HPDE6-E6E7 (cell line): ENCODE measurements at regions not wholly inside any gene's neighbourhood (a gene's known extent, or its start where the extent isn't known, plus 50 kb on each side); places are given as distances from the start of the nearest gene placed in this dataset.
"Not testable (repeated sequence)": the region's sequence is repeated elsewhere in the genome, so short reads cannot be mapped to it uniquely, and the experiment has no call there.

Experiments
- DNase-seq: peaks from one replicate; pipeline ENCODE4 v3.0.0; 2011; ENCODE audit warnings: missing footprints; ENCODE audit errors: extremely low spot score

DNA sequence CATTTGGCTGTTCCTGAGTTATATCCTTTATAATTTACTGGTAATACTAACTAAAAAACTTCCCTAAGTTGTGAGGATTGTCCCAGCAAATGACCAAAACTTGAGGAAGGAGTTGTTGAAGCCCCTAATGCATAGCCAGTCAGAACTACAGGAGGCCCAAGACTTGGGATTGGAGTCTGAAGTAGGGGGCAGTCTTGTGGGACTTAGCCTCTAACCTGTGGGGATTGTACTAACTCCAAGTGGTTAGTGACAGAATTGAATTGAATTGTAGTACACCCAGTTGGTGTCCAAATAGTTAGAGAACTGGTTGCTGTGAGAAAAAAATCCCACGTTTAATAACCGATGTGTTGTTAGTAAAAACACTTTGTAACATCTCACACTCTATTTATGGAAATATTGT is 1506.3 kb downstream of the ADGRL3 start:
- DNase-seq, result no peak

DNA sequence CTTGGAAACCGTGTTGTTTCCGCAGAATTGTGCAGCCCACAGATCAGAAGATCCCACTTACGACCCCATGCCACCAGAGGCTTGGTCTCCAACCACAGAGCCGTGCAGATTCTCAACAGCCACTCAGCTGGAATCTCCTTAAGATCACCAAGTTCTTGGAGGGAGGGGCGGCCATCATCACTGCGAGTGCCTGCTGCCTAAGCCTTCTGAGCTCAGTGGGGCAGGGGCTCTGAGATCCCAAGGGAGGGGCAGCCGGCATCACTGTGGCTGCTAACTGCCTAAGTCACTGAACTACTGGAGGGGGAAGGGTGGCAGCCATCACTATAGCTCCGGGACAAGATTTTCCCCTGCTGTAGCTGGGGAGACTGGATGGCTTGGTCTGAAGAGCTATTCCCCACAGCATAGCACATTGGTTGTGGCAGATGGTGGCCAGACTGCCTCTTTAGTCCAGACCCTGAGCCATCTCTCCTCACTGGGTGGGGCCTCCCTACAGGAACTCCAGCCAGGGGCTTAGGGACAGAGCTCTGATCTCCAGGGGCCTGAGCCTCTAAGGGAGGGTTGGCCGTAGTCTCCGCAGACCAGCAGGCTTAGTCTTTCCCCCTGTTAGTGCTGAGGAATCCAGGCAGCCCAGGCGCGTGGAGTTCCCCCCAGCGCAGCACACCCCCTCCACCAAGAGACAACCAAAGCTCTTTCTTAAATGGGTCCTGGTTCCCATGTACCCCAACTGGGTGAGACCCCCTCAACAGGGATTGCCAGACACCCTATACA is 1483.9 kb downstream of the ADGRL3 start:
- no peak for DNase-seq

DNA sequence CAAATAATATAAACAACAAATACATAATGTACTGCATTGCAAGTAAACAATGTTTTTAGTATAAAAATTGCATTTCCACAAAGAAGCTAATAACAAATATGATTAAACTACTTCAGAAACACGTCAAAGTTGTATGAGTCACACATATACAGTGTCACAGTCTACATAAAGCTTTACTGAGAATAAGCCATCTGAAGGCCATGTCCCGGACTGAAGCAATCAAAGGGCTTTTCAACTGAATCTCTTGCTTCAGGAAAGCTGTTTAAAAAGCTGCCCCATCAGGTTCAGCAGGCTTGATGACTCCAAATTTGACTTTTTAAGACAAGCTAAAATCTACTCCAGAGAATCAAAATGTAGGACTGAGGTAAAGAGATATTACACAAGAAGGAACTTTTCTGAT is 1476.8 kb downstream of the ADGRL3 start:
- DNase-seq, result no peak

DNA sequence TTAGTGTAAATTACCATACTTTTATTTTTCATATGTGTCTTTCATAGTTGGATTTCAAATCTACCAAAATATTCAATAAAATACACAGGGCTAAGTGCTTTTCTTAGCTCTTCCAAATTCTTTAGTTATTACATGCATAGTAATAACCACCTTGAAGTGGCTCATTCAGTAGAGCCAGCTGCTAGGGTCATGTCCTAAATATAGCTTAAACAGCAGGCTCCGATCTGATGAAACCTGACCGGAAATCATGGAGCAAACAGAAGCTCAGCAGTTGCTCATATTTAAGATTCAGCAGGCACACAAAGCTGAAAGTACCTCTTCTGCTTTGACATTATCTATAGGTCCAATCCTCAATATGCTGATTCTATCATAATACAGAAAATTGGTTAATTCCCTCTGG is 1470.4 kb downstream of the ADGRL3 start:
- DNase-seq, result no peak

DNA sequence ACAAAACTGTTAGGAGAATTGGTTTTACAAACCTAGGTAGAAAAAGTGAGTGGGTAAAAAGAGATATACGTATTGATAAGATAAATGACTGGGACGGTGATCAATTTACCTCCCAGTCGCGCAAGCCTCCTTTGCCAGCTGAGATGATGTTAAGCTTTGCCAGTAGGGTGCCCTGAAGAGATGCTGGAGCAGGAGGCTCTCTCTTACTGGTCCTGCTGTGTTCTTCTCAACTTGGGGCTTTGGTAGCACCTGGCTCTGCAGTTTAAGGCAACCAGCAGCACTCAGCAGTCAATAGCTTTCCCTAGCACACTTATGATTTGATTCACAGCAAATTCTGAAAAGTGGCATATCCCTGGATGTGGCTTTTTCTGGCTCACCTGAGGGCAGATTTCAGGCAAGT is 1461.7 kb downstream of the ADGRL3 start:
- DNase-seq, result no peak

DNA sequence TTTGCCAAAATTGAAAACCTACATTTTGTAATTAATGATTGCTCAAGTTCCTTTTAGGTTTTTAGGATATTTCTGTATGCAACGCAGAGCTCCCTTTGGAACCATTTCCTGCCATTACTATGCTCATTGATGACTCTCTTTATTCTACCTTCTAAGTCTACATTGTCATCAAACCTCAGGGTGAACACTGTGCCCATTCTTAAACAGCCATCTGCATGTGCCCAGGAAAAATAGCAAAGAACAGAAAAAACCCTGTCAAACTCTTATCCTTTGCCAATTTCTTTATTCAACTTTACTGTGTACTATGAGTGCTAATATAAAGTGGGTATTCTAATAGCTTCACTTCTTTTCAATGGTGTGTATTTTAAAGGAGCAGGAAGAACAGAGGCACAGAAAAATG is 1455.9 kb downstream of the ADGRL3 start:
- no peak for DNase-seq

DNA sequence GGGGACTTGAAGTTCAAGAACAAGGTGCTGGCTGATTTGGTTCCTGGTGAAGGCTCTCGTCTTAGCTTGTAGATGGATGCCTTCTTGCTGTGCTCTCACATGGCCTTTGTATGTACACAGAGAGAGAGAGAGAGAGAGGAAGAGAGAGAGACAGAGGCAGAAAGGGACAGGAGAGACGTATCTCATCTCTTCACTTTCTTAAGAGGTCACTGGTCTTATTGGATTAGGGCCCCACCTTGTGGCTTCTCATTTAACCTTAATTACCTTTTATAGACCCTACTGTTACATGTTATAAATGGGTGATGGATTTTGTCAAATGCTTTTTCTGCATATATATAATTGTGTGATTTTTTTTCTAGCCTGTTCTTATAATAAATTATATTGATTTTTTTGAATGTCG is 1444.2 kb downstream of the ADGRL3 start:
- no peak for DNase-seq

DNA sequence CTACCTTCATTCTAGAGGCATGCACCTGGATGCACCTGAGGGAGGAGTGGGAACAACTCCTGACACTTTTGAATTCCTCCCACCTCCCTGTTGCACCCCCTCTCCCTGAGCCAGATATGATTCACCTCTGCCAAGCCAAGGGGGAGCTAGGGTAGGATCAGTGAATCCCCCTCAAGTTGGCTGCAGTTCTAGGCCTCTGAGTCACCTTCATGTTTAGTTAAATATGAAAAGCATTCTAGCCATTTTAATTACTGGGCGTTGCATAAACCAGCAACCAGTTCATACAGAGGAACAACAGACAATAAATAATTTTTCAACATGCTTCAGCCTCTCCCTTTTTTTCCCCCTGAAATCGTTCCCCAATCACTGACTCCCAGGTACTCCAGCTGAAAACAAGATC is 1440.2 kb downstream of the ADGRL3 start:
- no peak for DNase-seq

DNA sequence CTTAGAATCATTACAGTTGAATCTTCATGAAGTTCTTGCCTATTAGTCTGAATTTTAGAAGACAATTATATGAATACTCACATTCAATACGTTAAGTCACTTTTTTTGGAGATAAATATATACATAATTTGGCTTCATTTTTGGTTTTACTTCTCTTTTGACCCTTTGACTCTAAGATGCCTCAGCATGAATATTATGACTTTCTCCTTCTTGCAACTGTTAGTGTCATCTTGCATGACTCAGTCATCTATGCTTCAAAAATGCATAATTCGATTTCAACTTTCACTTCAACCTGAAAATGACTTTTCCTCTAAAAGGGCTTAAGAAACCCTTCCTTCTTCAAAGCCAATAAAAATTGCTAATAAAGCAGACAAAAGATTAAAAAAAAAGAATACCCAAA is 1427.5 kb downstream of the ADGRL3 start:
- DNase-seq, result no peak

DNA sequence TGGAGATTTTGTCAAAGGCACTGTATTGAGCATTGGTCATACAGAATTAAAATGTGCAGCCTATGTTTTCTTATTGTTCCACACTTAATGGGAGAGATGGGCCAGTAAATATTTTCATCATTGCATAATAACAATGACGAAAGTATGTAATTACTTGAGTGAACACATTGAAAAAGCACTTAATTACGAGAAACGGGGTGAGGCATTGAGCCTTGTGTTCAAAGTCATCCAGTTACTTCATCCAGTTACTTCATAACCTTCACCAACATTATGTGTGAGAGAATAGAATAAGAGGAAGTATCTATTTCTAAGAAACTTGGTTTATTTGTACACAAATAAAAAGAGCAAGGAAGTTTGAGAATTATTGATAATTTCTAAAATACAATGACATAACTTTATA is 1427.0 kb downstream of the ADGRL3 start:
- no peak for DNase-seq

DNA sequence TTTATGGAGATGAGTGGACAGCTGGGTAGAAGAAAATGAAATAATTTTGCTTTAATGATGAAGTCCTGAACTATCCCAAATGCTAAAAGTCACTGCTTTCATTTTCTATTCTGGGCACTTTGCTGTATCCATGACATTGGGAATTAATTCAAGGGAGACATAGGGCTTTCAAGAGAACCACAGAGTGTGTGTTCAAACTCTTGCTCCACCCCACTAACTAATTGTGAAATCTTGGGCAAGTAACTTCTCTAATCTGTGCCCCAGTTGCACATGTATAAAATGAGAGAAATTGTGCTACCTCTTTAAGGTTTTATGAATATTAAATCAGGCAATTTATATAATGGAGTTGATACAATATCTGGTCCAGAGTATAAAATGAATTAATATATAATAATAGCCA is 1422.0 kb downstream of the ADGRL3 start:
- no peak for DNase-seq

DNA sequence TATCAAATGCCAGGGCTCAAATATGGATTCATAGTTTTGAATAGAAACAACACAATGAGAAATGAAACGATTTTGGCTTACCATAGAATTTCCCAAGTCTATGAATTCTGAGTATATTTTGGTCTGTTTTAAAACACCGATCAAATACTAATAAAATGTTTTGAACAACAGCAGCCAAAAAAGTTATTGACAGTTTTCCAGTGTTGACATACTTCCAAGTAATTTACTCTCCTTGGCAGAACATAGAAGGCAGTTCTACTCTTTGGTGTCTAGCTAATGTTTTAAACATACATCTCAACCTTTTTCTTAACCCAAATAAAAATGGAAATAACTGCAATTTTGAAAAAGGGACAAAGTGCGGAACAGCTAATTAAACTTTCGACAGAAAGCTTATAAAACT is 1419.8 kb downstream of the ADGRL3 start:
- DNase-seq, result no peak

DNA sequence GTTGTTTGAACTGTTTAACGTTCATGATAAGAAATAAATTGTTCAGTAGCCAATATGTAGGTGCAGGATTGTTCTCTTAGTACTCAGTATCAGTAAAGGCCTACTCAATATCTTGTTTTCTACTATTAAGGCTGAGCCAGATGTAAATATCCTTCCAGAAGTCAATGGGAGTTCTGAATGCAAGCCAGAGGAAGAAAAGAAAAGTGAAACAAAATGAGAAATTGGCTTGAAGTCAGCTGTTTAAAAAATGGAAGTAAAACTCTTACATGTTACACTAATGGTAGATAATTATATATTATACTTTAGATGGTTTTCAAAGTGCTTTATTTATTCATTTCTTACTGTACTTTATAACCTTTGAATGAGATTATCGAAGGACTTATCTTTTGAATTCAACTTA is 1417.9 kb downstream of the ADGRL3 start:
- DNase-seq, result no peak

DNA sequence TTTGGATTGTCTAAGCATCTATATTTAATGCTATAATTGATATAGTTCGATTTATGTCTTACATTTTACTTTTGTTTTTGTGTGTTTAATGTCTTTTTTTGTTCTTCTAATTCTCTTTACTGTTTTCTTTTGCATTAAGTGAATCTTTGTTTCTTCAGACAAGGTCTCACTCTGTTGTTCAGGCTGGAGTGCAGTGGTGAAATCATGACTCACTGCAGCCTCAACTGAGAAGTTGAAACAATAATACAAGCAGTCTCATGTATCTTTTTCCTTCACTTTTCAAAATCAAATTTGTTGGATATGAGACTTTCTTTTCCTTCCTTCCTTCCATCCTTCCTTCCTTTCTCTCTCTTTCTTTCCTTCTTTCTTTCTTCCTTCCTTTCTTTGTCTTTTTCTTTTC is 1401.6 kb downstream of the ADGRL3 start:
- DNase-seq, result peak; percentile 3

DNA sequence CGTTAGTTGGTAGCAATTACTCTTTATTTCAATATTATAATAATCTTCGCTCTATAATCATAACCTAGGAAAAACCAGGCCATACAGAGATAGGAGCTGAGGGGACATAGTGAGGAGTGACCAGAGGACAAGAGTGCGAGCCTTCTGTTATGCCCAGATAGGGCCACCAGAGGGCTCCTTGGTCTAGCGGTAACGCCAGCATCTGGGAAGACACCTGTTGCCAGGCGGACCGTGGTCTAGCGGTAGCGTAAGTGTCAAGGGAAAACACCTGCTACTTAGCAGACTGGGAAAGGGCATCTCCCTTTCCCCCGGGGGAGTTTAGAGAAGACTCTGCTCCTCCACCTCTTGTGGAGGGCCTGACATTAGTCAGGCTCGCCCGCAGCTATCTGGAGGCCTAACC is 1395.1 kb downstream of the ADGRL3 start:
- DNase-seq, result not testable (repeated sequence)

DNA sequence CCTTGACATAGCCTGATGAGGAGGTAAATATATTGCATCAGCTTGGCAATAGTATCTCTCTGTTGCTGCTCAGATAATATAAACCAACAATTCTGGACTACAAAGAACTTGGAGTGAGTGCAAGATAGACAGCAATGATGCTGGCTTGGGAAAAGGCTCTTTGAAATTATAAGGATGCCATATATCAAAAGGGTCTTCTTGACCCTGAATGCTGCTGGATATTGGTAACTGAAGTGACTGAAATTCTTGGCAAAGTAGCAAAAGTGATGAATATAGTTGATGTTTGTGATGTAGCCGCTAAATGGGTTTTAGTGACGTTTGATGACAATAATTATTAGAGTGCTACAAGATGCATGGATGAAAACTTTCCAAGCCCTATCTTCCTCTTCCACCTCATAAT is 1391.6 kb downstream of the ADGRL3 start:
- DNase-seq, result no peak

DNA sequence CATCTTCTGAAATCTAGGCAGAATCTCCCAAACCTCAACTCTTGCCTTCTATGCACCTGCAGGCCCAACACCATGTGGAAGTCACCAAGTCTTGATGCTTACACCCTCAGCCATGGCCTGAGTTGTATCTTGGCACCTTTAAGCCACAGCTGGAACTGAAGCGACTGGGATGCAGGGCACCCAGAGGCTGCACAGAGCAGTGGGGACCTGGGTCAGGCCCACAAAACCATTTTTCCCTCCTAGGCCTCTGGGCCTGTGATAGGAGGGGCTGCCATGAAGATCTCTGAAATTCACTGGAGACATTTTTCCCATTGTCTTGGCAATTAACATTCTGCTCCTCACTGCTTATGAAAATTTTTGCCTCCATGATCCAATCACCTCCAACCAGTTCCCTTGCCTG is 1388.5 kb downstream of the ADGRL3 start:
- DNase-seq, result no peak

DNA sequence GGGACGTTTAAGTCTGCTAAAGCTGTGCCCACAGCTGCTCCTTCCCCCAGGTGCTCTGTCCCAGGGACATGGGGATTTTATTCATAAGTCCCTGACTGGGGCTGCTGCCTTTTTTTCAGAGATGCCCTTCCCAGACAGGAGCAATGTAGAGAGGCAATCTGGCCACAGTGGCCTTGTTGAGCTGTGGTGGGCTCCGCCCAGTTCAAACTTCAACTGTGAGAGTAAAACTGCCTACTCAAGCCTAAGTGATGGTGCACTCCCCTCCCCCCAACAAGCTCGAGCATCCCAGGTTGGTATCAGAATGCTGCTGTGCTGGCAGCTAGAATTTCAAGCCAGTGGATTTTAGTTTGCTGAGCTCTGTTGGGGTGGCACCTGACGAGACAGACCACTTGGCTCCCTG is 1371.4 kb downstream of the ADGRL3 start:
- DNase-seq, result no peak

DNA sequence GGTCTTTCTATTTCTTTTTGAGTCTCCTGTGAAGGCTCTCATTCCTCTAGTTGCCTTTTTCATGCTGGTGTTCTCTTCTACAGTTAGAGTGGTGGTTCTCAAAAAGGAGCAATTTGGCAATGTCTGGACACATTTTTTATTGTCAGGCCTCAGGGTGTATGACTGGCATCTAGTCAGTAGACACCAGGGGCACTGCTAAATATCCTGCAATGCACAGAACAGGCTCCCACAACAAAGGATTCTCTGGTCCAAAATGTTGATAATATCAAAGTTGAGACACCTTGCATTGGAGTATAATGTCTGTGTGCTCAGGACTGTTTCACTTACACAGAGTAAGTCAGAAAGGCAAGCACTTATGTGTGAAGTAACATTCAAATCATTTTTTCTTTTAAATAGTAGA is 1360.7 kb downstream of the ADGRL3 start:
- DNase-seq, result no peak

DNA sequence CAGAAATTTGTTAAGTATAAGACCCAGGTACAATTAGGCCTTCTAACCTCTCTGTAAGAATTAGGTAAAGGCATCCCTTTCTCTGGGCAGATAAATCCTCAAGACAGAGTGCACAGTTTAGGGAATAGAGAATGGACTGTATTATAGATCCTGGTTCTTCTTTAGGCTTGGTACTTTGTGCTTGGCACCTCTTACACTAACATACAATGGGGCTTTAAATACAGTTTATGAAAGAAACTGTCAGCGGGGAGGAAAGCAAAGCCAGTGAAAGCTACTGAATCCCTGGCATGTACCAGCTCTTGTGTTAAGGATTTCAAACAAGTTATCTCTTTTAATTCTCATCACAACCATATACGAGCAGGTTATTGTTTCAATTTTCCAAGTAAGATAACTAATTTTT is 1350.0 kb downstream of the ADGRL3 start:
- DNase-seq, result no peak

DNA sequence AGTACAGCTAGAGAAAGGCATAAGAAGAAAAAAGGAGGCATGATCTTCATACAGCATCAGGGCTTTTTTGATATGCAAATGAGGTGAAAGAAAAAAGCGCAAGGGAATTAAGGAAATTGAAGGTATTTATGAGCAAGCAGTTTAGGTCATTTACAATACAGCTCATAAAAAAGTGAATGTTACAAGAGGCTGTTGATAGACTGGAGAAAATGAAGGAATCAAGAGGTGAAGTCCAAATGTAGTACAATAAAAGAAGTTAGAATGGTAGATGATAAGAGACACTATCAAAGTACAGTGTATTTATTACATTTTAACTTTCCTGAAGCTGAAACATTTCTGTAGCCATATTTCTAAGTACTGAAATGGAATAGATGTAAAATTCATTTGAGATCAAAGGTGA is 1349.5 kb downstream of the ADGRL3 start:
- no peak for DNase-seq

DNA sequence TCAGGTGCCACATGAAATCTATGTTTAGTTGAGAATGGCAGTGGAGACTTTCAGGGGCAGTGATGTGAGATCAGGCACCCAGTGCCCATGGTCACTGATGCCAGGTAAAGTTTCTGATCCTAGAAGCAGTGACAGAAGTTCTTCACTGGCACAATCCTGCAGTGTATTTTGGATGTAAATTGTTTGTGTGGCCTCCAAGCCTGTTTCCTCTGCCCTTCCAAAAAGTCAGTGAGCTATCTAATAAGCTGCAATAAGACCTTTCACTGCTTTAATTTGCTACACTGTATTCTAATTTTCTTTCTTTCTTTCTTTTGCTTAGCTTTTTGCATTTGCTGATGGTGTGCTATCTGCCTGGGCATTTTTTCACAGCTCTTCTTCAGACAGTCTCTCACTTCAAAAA is 1348.6 kb downstream of the ADGRL3 start:
- DNase-seq, result no peak

DNA sequence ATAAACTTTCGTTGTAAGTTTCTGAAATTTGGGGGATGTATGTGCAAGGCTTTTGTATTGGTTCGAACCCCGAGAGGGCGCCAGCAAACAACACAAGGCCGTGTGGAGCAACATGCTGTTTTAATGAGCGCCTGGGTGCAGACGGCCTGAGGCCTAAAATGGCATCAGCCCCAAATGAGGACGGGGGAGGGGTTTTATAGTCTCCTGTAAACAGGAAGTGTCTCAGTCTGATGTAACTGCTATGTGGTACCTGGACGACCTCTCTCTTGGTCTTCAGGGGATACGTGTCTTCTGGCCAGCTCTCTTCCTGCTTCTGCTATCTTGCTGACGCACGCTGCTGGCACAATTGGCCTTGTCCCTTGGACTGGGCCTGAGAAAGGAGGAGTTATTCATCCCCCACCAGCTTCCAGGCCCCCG is 1348.0 kb downstream of the ADGRL3 start:
- no peak for DNase-seq

DNA sequence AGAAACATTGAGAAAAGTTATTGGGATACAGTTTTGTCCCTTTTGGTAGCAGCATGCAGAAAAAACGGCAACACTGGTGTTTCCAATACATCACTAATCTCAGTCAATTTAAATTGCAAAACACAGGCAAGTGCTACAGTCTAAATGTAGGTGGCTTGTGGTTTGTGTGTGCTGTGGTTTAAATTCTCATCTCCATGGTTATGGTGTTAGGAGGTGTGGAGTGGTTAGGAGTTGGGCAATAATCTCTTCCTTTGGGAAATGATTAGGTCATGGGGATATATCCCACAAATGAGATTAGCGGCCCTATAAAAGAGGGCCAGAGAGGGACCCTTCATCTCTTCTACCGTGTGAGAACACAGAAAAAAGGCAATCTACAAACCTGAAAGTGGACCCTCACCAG is 1344.3 kb downstream of the ADGRL3 start:
- DNase-seq, result no peak
